Transverse colon (tissue), 4 donors: ENCODE measurements at regions not wholly inside any gene's neighbourhood (a gene's known extent, or its start where the extent isn't known, plus 50 kb on each side); places are given as distances from the start of the nearest gene placed in this dataset.

Experiments
- CTCF ChIP-seq, 5 experiments: fragments of 200-600 bp in 3 of 5; fragments of 450-650 bp in 2 of 5; sonication (generic) in 3 of 5; IDR thresholded peaks; 1 replicate in 2 of 5; 2 replicates in 3 of 5; pipeline ENCODE4 v1.5.1; 2016 to 2017; ENCODE audit warnings: antibody characterized with exemption in 5 of 5, inconsistent platforms in 3 of 5, mild to moderate bottlenecking in 2 of 5, moderate library complexity in 1 of 5
- EP300 ChIP-seq: sonication (generic); formaldehyde crosslinking; IDR thresholded peaks from one replicate; pipeline ENCODE4 v1.6.1; 2017; ENCODE audit warnings: antibody characterized with exemption, low read depth
- POLR2A ChIP-seq: fragments of 450-650 bp; IDR thresholded peaks from one replicate; pipeline ENCODE4 v1.6.1; 2016; ENCODE audit warnings: antibody characterized with exemption, mild to moderate bottlenecking, moderate library complexity
- POLR2AphosphoS5 ChIP-seq, 3 donors: sonication (generic); formaldehyde crosslinking; IDR thresholded peaks; one replicate each; pipeline ENCODE4 v1.6.1; 2016; ENCODE audit warnings: antibody characterized with exemption in 3 of 3

- TF ChIP-seq POLR2A (no peak), CTCF (IDR thresholded peaks at IDR 0.05) (no peak), EP300 (no peak), POLR2AphosphoS5 (IDR thresholded peaks at IDR 0.05) (no peak)
These were observed 130.8 kb downstream of the ZNF467 start for GRCh38 chr7:149642589-149642988.
